Skin of body (tissue), 1 donor: ENCODE measurements at regions not wholly inside any gene's neighbourhood (a gene's known extent, or its start where the extent isn't known, plus 50 kb on each side); places are given as distances from the start of the nearest gene placed in this dataset.
"Not testable (repeated sequence)": the region's sequence is repeated elsewhere in the genome, so short reads cannot be mapped to it uniquely, and the experiment has no call there.

Experiments
- DNase-seq: peaks from one replicate; lab custom pipeline; 2025; lab: John Stamatoyannopoulos, UW

GRCh38 chr3:5800965-5801364, 613.5 kb downstream of the EDEM1 start:
- no peak for DNase-seq

GRCh38 chr3:5806192-5806591, 618.7 kb downstream of the EDEM1 start:
- no peak for DNase-seq

GRCh38 chr3:5809586-5810246, 622.2 kb downstream of the EDEM1 start:
- DNase-seq = no peak

GRCh38 chr3:5811016-5811415, 623.5 kb downstream of the EDEM1 start:
- DNase-seq = no peak

GRCh38 chr3:5813521-5813920, 626.0 kb downstream of the EDEM1 start:
- no peak for DNase-seq

GRCh38 chr3:5822843-5823242, 635.3 kb downstream of the EDEM1 start:
- DNase-seq = no peak

GRCh38 chr3:5826467-5826866, 639.0 kb downstream of the EDEM1 start:
- DNase-seq = no peak

GRCh38 chr3:5828251-5828650, 640.7 kb downstream of the EDEM1 start:
- DNase-seq = no peak

- DNase-seq = no peak
These were observed 652.5 kb downstream of the EDEM1 start for GRCh38 chr3:5840056-5840455.

GRCh38 chr3:5841599-5841998, 654.1 kb downstream of the EDEM1 start:
- DNase-seq = no peak

- DNase-seq = no peak
These were observed 658.8 kb downstream of the EDEM1 start for GRCh38 chr3:5846261-5846660.

GRCh38 chr3:5861151-5861550, 673.6 kb downstream of the EDEM1 start:
- no peak for DNase-seq

- peak; percentile 22 for DNase-seq
These were observed 687.4 kb downstream of the EDEM1 start for GRCh38 chr3:5874931-5875341.

GRCh38 chr3:5888851-5889250, 701.3 kb downstream of the EDEM1 start:
- DNase-seq = no peak

- no peak for DNase-seq
These were observed 701.9 kb downstream of the EDEM1 start for GRCh38 chr3:5889374-5889773.

- no peak for DNase-seq
These were observed 704.2 kb downstream of the EDEM1 start for GRCh38 chr3:5891711-5892110.

GRCh38 chr3:5898106-5898505, 710.6 kb downstream of the EDEM1 start:
- no peak for DNase-seq

- DNase-seq = no peak
These were observed 711.7 kb downstream of the EDEM1 start for GRCh38 chr3:5899014-5899761.

- no peak for DNase-seq
These were observed 730.4 kb downstream of the EDEM1 start for GRCh38 chr3:5917932-5918331.

- DNase-seq = no peak
These were observed 731.1 kb downstream of the EDEM1 start for GRCh38 chr3:5918626-5919025.

GRCh38 chr3:5929027-5929426, 741.5 kb downstream of the EDEM1 start:
- no peak for DNase-seq

GRCh38 chr3:5944061-5944460, 756.6 kb downstream of the EDEM1 start:
- not testable (repeated sequence) for DNase-seq

GRCh38 chr3:5948084-5948483, 760.6 kb downstream of the EDEM1 start:
- no peak for DNase-seq
